ENCODE measurements at regions not wholly inside any gene's neighbourhood (a gene's known extent, or its start where the extent isn't known, plus 50 kb on each side); places are given as distances from the start of the nearest gene placed in this dataset.
A peak's percentile ranks its signal among the peaks of the same experiment; 100 is the strongest.

DNA sequence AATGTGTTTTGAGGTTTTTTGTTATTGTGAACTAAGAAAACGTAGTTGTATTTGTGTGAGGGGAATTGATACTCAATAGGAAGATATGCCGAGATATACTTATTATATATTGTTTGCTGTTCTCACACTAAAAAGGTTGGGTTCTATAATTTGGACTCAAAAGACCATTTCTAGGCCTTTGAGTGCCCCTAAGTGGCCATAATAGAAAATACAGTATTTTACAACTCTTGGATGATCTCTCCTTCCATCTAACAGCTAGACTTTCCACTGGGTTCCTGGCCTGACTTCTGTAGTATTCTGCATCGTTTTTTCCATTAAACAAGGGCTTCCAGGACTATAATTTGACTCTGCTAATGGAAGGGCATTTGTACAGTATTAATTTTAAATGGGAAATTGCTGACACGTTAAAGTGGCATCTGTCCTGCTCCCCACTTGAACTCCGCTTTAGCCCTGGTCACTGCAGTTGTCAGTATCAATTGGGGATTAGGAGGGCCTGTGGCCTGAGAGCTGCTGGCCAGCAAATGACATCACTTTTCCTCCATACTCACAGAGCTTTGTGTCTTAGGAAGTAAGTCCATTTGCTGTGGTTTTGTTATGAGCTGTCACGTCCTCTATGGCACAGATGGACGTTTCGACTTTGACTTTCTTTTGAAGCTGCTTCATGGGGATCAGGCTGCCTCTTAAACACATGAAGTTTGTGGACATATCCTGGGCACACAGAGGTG is 176.9 kb downstream of the SLIT2 start:
- H2AFZ ChIP-seq (replicated peaks): no peak overlapping the region
- Mint-ChIP-seq H3K4me3 (no peak overlapping the region), H3K9me3 (no peaks in the 10 kb centered on the region), H3K4me1 (peaks cover 64% of the 10 kb centered on the region), H3K27me3 (ENCODE audit: insufficient read depth, low read depth) (no peaks in the 10 kb centered on the region), H3K36me3 (no peaks in the 10 kb centered on the region), H3K27ac (no peak overlapping the region)
- H3K36me3 ChIP-seq: no peaks in the 10 kb centered on the region
- H4K20me1 ChIP-seq (ENCODE audit: low read depth): peaks cover 12% of the 10 kb centered on the region
- H3K27ac ChIP-seq: no peak overlapping the region
- H3K4me3 ChIP-seq: no peak overlapping the region
- no peak overlapping the region for H3K4me2 ChIP-seq
- no peaks in the 10 kb centered on the region for H3K79me2 ChIP-seq (ENCODE audit: low read depth)
- no peaks in the 10 kb centered on the region for H3K27me3 ChIP-seq
- no peak overlapping the region for H3K9ac ChIP-seq
- TF ChIP-seq CTCF (IDR thresholded peaks at IDR 0.05) (peak; percentile 53), EZH2 (IDR thresholded peaks at IDR 0.05) (no peak)
- DNase-seq (ENCODE audit: low spot score): peak; percentile 3
- peaks cover 31% of the 10 kb centered on the region for H3K4me1 ChIP-seq
- peaks cover 24% of the 10 kb centered on the region for H3F3A ChIP-seq (ENCODE audit: low read depth)
- no peaks in the 10 kb centered on the region for H3K9me3 ChIP-seq (ENCODE audit: low read depth)

DNA sequence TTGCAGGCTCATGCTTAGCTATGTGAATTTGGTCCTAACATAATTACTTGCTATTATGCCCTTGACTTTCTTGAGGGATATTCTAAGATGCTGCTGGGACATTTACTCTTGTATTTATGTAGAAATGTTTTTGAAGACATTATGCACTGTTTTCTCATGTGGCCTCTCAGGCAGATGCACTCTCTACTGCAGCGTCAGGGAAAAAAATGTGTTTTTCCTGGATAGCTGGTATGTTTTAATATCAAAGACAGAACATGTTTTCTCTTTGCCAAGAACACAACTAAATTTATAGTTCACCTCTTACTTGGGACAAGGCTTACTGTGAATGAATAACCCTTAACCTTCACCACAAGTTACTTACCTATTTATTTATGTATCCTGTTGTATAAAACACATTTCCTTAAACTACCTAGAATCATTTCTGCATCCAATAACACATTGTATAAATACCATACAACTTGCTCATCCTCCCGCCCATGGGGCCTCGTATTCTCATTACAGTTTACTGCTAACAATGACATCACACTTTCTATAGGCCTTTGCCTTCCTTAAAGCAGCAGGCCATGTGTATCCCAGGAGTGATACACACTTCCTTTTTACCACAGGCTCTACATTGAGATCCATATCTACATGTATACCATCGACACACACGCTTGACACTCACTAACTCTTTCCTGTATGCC is 178.7 kb downstream of the SLIT2 start:
- no peaks in the 10 kb centered on the region for H3K36me3 ChIP-seq
- TF ChIP-seq CTCF (IDR thresholded peaks at IDR 0.05): no peak
- TF ChIP-seq EZH2phosphoT487 (IDR thresholded peaks at IDR 0.05): no peak
- TF ChIP-seq EZH2 (IDR thresholded peaks at IDR 0.05): no peak
- no peak overlapping the region for H3K4me3 Mint-ChIP-seq
- peaks cover 12% of the 10 kb centered on the region for H4K20me1 ChIP-seq (ENCODE audit: low read depth)
- peak overlapping the region; percentile 60 for H3K4me2 ChIP-seq
- H3K27ac Mint-ChIP-seq: no peak overlapping the region
- no peak overlapping the region for H2AFZ ChIP-seq (replicated peaks)
- no peaks in the 10 kb centered on the region for H3K9me3 ChIP-seq (ENCODE audit: low read depth)
- no peaks in the 10 kb centered on the region for H3K27me3 Mint-ChIP-seq (ENCODE audit: insufficient read depth, low read depth)
- no peak overlapping the region for H3K9ac ChIP-seq
- DNase-seq (ENCODE audit: low spot score): no peak
- peaks cover 24% of the 10 kb centered on the region for H3F3A ChIP-seq (ENCODE audit: low read depth)
- no peaks in the 10 kb centered on the region for H3K79me2 ChIP-seq (ENCODE audit: low read depth)
- peaks cover 31% of the 10 kb centered on the region for H3K4me1 ChIP-seq
- no peaks in the 10 kb centered on the region for H3K27me3 ChIP-seq
- H3K27ac ChIP-seq: no peak overlapping the region
- no peak overlapping the region for H3K4me3 ChIP-seq
- peaks cover 2% of the 10 kb centered on the region for H3K36me3 Mint-ChIP-seq
- H3K4me1 Mint-ChIP-seq: peaks cover 75% of the 10 kb centered on the region
- peaks cover 2% of the 10 kb centered on the region for H3K9me3 Mint-ChIP-seq

- Mint-ChIP-seq H3K4me1 (peaks cover 73% of the 10 kb centered on the region), H3K36me3 (peaks cover 3% of the 10 kb centered on the region), H3K27ac (peak overlapping the region; percentile 95), H3K9me3 (peaks cover 2% of the 10 kb centered on the region), H3K27me3 (ENCODE audit: insufficient read depth, low read depth) (no peaks in the 10 kb centered on the region), H3K4me3 (peak overlapping the region; percentile 66)
- no peaks in the 10 kb centered on the region for H3K36me3 ChIP-seq
- peaks cover 24% of the 10 kb centered on the region for H3F3A ChIP-seq (ENCODE audit: low read depth)
- peaks cover 31% of the 10 kb centered on the region for H3K4me1 ChIP-seq
- no peak overlapping the region for H2AFZ ChIP-seq (replicated peaks)
- peaks cover 12% of the 10 kb centered on the region for H4K20me1 ChIP-seq (ENCODE audit: low read depth)
- TF ChIP-seq EZH2 (IDR thresholded peaks at IDR 0.05) (no peak), CTCF (IDR thresholded peaks at IDR 0.05) (peak; percentile 38)
- H3K9me3 ChIP-seq (ENCODE audit: low read depth): no peaks in the 10 kb centered on the region
- H3K4me2 ChIP-seq: peak overlapping the region; percentile 60
- no peaks in the 10 kb centered on the region for H3K27me3 ChIP-seq
- DNase-seq (ENCODE audit: low spot score): peak; percentile 66
- H3K9ac ChIP-seq: no peak overlapping the region
- peak overlapping the region; percentile 63 for H3K27ac ChIP-seq
- H3K4me3 ChIP-seq: peak overlapping the region; percentile 18
- no peaks in the 10 kb centered on the region for H3K79me2 ChIP-seq (ENCODE audit: low read depth)
These were observed 179.8 kb downstream of the SLIT2 start for GRCh38 chr4:20431543-20431951.
